Hematopoietic multipotent progenitor cell treated with erythropoietin and hydrocortisone succinate and interleukin-3 and kit ligand, for 4 days (in vitro differentiated cells): ENCODE measurements at regions not wholly inside any gene's neighbourhood (a gene's known extent, or its start where the extent isn't known, plus 50 kb on each side); places are given as distances from the start of the nearest gene placed in this dataset.
"Not testable (repeated sequence)": the region's sequence is repeated elsewhere in the genome, so short reads cannot be mapped to it uniquely, and the experiment has no call there.

Source experiments
- DNase-seq: peaks from one replicate; pipeline ENCODE4 v3.0.0-alpha.2; 2015

GRCh38 chr4:71841336-71841735 lies 57.5 kb upstream of the GC start:
- no peak for DNase-seq

GRCh38 chr4:71847300-71847699 lies 63.4 kb upstream of the GC start:
- no peak for DNase-seq

- no peak for DNase-seq
Measured at GRCh38 chr4:71855944-71856343, 72.1 kb upstream of the GC start.

- DNase-seq, result peak; percentile 37
Measured at GRCh38 chr4:71857713-71858451, 74.0 kb upstream of the GC start.

- peak; percentile 3 for DNase-seq
Measured at GRCh38 chr4:71860643-71861042, 76.8 kb upstream of the GC start.

- DNase-seq, result no peak
Measured at GRCh38 chr4:71862315-71862714, 78.4 kb upstream of the GC start.

GRCh38 chr4:71863457-71863856 lies 79.6 kb upstream of the GC start:
- DNase-seq, result no peak

- DNase-seq, result no peak
Measured at GRCh38 chr4:71864380-71864779, 80.5 kb upstream of the GC start.

- no peak for DNase-seq
Measured at GRCh38 chr4:71866212-71866885, 82.5 kb upstream of the GC start.

GRCh38 chr4:71867598-71867997 lies 83.7 kb upstream of the GC start:
- no peak for DNase-seq

- no peak for DNase-seq
Measured at GRCh38 chr4:71870456-71870855, 86.6 kb upstream of the GC start.

GRCh38 chr4:71872221-71872620 lies 88.3 kb upstream of the GC start:
- no peak for DNase-seq

GRCh38 chr4:71872767-71873415 lies 89.0 kb upstream of the GC start:
- no peak for DNase-seq

GRCh38 chr4:71878376-71878775 lies 94.5 kb upstream of the GC start:
- no peak for DNase-seq

- no peak for DNase-seq
Measured at GRCh38 chr4:71882113-71882841, 98.4 kb upstream of the GC start.

GRCh38 chr4:71900366-71900765 lies 116.5 kb upstream of the GC start:
- DNase-seq, result not testable (repeated sequence)

GRCh38 chr4:71905594-71905993 lies 121.7 kb upstream of the GC start:
- peak; percentile 44 for DNase-seq

GRCh38 chr4:71906096-71906495 lies 122.2 kb upstream of the GC start:
- no peak for DNase-seq

- no peak for DNase-seq
Measured at GRCh38 chr4:71907071-71907470, 123.2 kb upstream of the GC start.

GRCh38 chr4:71907782-71908181 lies 123.9 kb upstream of the GC start:
- no peak for DNase-seq

- no peak for DNase-seq
Measured at GRCh38 chr4:71913275-71913674, 118.5 kb upstream of the NPFFR2 start.

- no peak for DNase-seq
Measured at GRCh38 chr4:71923070-71923469, 108.7 kb upstream of the NPFFR2 start.

GRCh38 chr4:71930459-71930858 lies 101.3 kb upstream of the NPFFR2 start:
- DNase-seq, result no peak

- DNase-seq, result no peak
Measured at GRCh38 chr4:71932941-71933340, 98.9 kb upstream of the NPFFR2 start.
